ENCODE measurements at regions not wholly inside any gene's neighbourhood (a gene's known extent, or its start where the extent isn't known, plus 50 kb on each side); places are given as distances from the start of the nearest gene placed in this dataset.

- TF ChIP-seq TEAD4 (IDR thresholded peaks at IDR 0.05; ENCODE audit: low read depth, low read length) (no peak), RAD21 (IDR thresholded peaks at IDR 0.05 in 1 of 2, conservative IDR thresholded peaks at IDR 0.05 in 1 of 2; ENCODE audit: low read depth in 2 of 2, low read length in 2 of 2) (no peak), ATF3 (IDR thresholded peaks at IDR 0.05; ENCODE audit: insufficient read depth, low read depth, low read length) (no peak), RNF2 (IDR thresholded peaks at IDR 0.05; ENCODE audit: borderline replicate concordance, low read depth, low read length, missing control alignments, poor library complexity, severe bottlenecking) (no peak), GABPA (IDR thresholded peaks at IDR 0.05; ENCODE audit: borderline replicate concordance, insufficient read depth, low read length) (no peak)
Observed at GRCh38 chr13:76703621-76704288, 182.4 kb downstream of the KCTD12 start (continued).

All from H1 (cell line).